GM18508 (cell line): ENCODE measurements at regions not wholly inside any gene's neighbourhood (a gene's known extent, or its start where the extent isn't known, plus 50 kb on each side); places are given as distances from the start of the nearest gene placed in this dataset.

Experiments used
- ATAC-seq: cut with Tn5 transposase; IDR thresholded peaks from one replicate; pipeline ENCODE4 v1.9.1; 2021; ENCODE audit warnings: moderate number of reproducible peaks; ENCODE audit not compliant: insufficient read depth, unreplicated experiment

GRCh38 chr15:46170326-46170725, 535.5 kb downstream of the SQOR start:
- no peak for ATAC-seq

GRCh38 chr15:46174122-46174521, 539.3 kb downstream of the SQOR start:
- ATAC-seq = no peak

GRCh38 chr15:46177219-46177618, 542.4 kb downstream of the SQOR start:
- ATAC-seq = no peak

GRCh38 chr15:46178138-46178537, 543.3 kb downstream of the SQOR start:
- ATAC-seq = no peak

GRCh38 chr15:46207341-46207740, 572.5 kb downstream of the SQOR start:
- ATAC-seq = no peak

GRCh38 chr15:46213551-46213950, 578.7 kb downstream of the SQOR start:
- no peak for ATAC-seq

GRCh38 chr15:46222826-46223225, 588.0 kb downstream of the SQOR start:
- ATAC-seq = no peak

GRCh38 chr15:46229263-46229662, 594.4 kb downstream of the SQOR start:
- no peak for ATAC-seq

- no peak for ATAC-seq
Measured at GRCh38 chr15:46231786-46232185, 597.0 kb downstream of the SQOR start.

GRCh38 chr15:46232471-46232870, 597.6 kb downstream of the SQOR start:
- ATAC-seq = no peak

- no peak for ATAC-seq
Measured at GRCh38 chr15:46242935-46243334, 608.1 kb downstream of the SQOR start.

- no peak for ATAC-seq
Measured at GRCh38 chr15:46251903-46252302, 617.1 kb downstream of the SQOR start.

GRCh38 chr15:46258056-46258455, 623.2 kb downstream of the SQOR start:
- ATAC-seq = no peak

- no peak for ATAC-seq
Measured at GRCh38 chr15:46260937-46261336, 626.1 kb downstream of the SQOR start.

- ATAC-seq = no peak
Measured at GRCh38 chr15:46265664-46266347, 631.0 kb downstream of the SQOR start.

GRCh38 chr15:46266661-46267060, 631.8 kb downstream of the SQOR start:
- ATAC-seq = no peak

- no peak for ATAC-seq
Measured at GRCh38 chr15:46270481-46271147, 635.8 kb downstream of the SQOR start.

GRCh38 chr15:46275701-46276100, 640.9 kb downstream of the SQOR start:
- ATAC-seq = no peak

GRCh38 chr15:46277451-46277850, 642.6 kb downstream of the SQOR start:
- ATAC-seq = no peak

- no peak for ATAC-seq
Measured at GRCh38 chr15:46278062-46278461, 643.2 kb downstream of the SQOR start.

- no peak for ATAC-seq
Measured at GRCh38 chr15:46278486-46279090, 643.8 kb downstream of the SQOR start.
